Lower leg skin (tissue), 4 donors: ENCODE measurements at regions not wholly inside any gene's neighbourhood (a gene's known extent, or its start where the extent isn't known, plus 50 kb on each side); places are given as distances from the start of the nearest gene placed in this dataset.

Experiments
- DNase-seq, 2 donors: peaks; one replicate each; pipeline ENCODE4 v3.0.0-alpha.2; 2019; ENCODE audit warnings: low spot score in 2 of 2
- H3K4me3 ChIP-seq: fragments of 200-600 bp; sonication (generic); 2 replicates; pipeline ENCODE4 v1.5.1; 2017; ENCODE audit warnings: mild to moderate bottlenecking, low read depth; ENCODE audit not compliant: poor library complexity, severe bottlenecking
- CTCF ChIP-seq, 3 donors: fragments of 450-650 bp; IDR thresholded peaks; one replicate each; pipeline ENCODE4 v1.5.1; 2016; ENCODE audit warnings: antibody characterized with exemption in 3 of 3, mild to moderate bottlenecking in 3 of 3, moderate library complexity in 2 of 3
- POLR2A ChIP-seq, 2 donors: fragments of 450-650 bp; IDR thresholded peaks; one replicate each; pipeline ENCODE4 v1.6.1; 2016 to 2017; ENCODE audit warnings: antibody characterized with exemption in 2 of 2, mild to moderate bottlenecking in 1 of 2, moderate library complexity in 1 of 2
- WGBS, 2 donors: methylation state at CpG; one replicate each; pipeline ENCODE4 v1.1.5; 2018; 5-methylcytosine and 5-hydroxymethylcytosine counted together
- intact Hi-C: fragments of 100-400 bp; cut with DNase I; formaldehyde crosslinking; loops from one replicate; pipeline ENCODE4 v1.15.0; 2023; ENCODE audit warnings: low total_unique reads

- DNase-seq = peak in 1 of 2 donors; percentile 35
- WGBS, 2 donors = 6% methylated on average over 12 of the region's 12 CpGs
- intact Hi-C loops = loop anchor here (5.0 to 10.0 kb wide), 2 partner anchors 779 to 1046 kb away; partner anchors contain the start of genes DCAF16 and NCAPG
- TF ChIP-seq CTCF (IDR thresholded peaks at IDR 0.05) = peak in 1 of 3 donors; percentile 38
- TF ChIP-seq POLR2A (IDR thresholded peaks at IDR 0.05) = no peak
- no peak overlapping the region for H3K4me3 ChIP-seq
Observed at GRCh38 chr4:18593297-18594002, 571.9 kb upstream of the LCORL start.

- WGBS, 2 donors = 22 to 49% methylated on average over 1 of the region's 1 CpG
- H3K4me3 ChIP-seq = no peak overlapping the region
- intact Hi-C loops = no loop called here
- TF ChIP-seq POLR2A (IDR thresholded peaks at IDR 0.05) (no peak), CTCF (IDR thresholded peaks at IDR 0.05) (no peak)
- no peak for DNase-seq
Observed at GRCh38 chr4:18582841-18583240, 561.3 kb upstream of the LCORL start.

- WGBS, 2 donors = 58 to 61% methylated on average over 4 of the region's 4 CpGs
- H3K4me3 ChIP-seq = no peak overlapping the region
- TF ChIP-seq CTCF (IDR thresholded peaks at IDR 0.05) = no peak
- TF ChIP-seq POLR2A (IDR thresholded peaks at IDR 0.05) = no peak
- no peak for DNase-seq
- intact Hi-C loops = no loop called here
Observed at GRCh38 chr4:18578307-18578706, 556.8 kb upstream of the LCORL start.

DNA sequence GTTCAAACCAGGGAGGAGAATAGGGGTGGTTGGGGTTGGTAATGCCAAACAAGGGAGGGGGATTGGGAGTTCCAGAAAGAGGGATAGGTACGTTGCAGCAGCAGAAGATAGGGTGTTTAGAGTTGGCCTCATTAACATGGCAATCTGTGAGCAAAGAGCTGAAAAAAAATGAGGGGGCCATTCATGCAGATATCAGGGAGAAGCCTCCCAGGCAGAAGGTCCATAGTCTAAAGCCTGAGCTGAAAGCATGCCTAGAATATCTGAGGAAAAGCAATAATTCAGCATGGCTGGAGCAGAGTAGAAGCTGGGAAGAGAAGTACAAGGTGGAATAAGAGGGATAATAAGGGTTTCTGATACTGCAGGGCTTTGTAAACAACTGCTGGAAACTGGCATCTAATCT is 550.9 kb upstream of the LCORL start:
- DNase-seq = no peak
- intact Hi-C loops = no loop called here
- no peak overlapping the region for H3K4me3 ChIP-seq
- no peak for TF ChIP-seq POLR2A (IDR thresholded peaks at IDR 0.05)
- no peak for TF ChIP-seq CTCF (IDR thresholded peaks at IDR 0.05)
- WGBS, 2 donors = 71 to 78% methylated on average over 1 of the region's 1 CpG

DNA sequence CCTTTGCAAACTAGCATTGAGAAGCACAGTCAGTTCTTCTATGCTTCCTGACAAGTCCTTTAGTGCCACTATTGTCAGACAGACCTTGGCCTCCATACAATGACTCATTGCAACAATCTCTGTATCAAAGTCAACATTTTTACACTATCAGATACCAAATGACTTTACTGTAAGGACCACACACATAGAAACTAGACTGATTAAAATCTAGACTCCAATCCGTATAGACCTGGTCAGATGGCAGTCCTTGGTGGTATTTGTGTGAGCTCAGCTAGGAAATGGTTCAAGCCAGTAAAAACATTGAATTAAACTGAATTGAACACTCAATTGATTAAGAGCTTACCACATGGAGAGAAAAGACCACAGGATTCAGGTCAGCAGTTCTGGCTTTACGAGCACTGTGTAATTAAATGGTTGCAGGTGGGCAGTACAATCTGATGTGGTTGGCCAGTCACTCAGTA is 549.8 kb upstream of the LCORL start:
- H3K4me3 ChIP-seq = no peak overlapping the region
- intact Hi-C loops = no loop called here
- no peak for DNase-seq
- TF ChIP-seq POLR2A (IDR thresholded peaks at IDR 0.05) (no peak), CTCF (IDR thresholded peaks at IDR 0.05) (no peak)
- 31 to 35% methylated on average over 2 of the region's 2 CpGs for WGBS, 2 donors

DNA sequence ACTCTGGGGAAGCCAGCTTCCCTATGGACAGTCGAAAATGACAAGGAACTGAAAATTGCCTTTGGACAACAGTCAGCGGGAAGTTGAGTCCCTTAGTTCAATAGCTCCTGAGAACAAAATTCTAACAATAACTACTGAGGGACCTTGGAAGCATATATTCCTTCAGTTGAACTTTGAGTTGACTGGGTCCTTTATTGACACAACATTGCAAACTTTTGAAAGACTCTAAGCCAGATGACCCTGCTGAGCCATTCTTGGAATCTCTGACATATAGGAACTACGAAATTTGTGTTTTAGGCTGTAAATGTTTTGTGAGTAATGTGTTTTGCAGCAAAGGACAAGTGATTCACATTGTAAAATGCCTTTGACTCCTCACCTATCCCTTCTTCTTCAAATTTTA is 548.8 kb upstream of the LCORL start:
- H3K4me3 ChIP-seq = no peak overlapping the region
- intact Hi-C loops = no loop called here
- no peak for DNase-seq
- no peak for TF ChIP-seq CTCF (IDR thresholded peaks at IDR 0.05)
- no peak for TF ChIP-seq POLR2A (IDR thresholded peaks at IDR 0.05)
- WGBS, 2 donors = 51 to 56% methylated on average over 3 of the region's 3 CpGs
